Thyroid gland (tissue), 4 donors: ENCODE measurements at regions not wholly inside any gene's neighbourhood (a gene's known extent, or its start where the extent isn't known, plus 50 kb on each side); places are given as distances from the start of the nearest gene placed in this dataset.
"Not testable (repeated sequence)": the region's sequence is repeated elsewhere in the genome, so short reads cannot be mapped to it uniquely, and the experiment has no call there.

Source experiments
- DNase-seq, 2 donors: peaks; one replicate each; pipeline ENCODE4 v3.0.0-alpha.2; 2019
- H3K27ac ChIP-seq, 3 donors: fragments of 200-600 bp; sonication (generic); 1 replicate in 2 of 3; 2 replicates in 1 of 3; pipeline ENCODE4 v1.5.1; 2016 to 2019; ENCODE audit warnings: mild to moderate bottlenecking in 1 of 3, moderate library complexity in 1 of 3
- H3K27me3 ChIP-seq: fragments of 200-600 bp; sonication (generic); one replicate; pipeline ENCODE4 v1.5.1; 2019
- H3K36me3 ChIP-seq, 2 donors: fragments of 200-600 bp; sonication (generic); one replicate each; pipeline ENCODE4 v1.5.1; 2016 to 2019
- H3K4me1 ChIP-seq, 2 donors: fragments of 200-600 bp; sonication (generic); one replicate each; pipeline ENCODE4 v1.5.1; 2017 to 2019
- H3K4me3 ChIP-seq, 3 donors: fragments of 200-600 bp; sonication (generic); replicated peaks in 1 of 3; 1 replicate in 2 of 3; 2 replicates in 1 of 3; pipeline ENCODE4 v1.5.1; 2016; ENCODE audit warnings: mild to moderate bottlenecking in 1 of 3
- H3K9me3 ChIP-seq: fragments of 200-600 bp; sonication (generic); one replicate; pipeline ENCODE4 v1.5.1; 2017
- POLR2A ChIP-seq, 2 donors: fragments of 450-650 bp; IDR thresholded peaks; one replicate each; pipeline ENCODE4 v1.6.1; 2017; ENCODE audit warnings: antibody characterized with exemption in 2 of 2, mild to moderate bottlenecking in 2 of 2, moderate library complexity in 1 of 2
- WGBS, 2 donors: methylation state at CpG; one replicate each; pipeline ENCODE4 v1.1.5; 2017; 5-methylcytosine and 5-hydroxymethylcytosine counted together
- intact Hi-C: fragments of 100-400 bp; cut with DNase I; formaldehyde crosslinking; loops from one replicate; pipeline ENCODE4 v1.15.1; 2023
- TF ChIP-seq, protein P1 (sequence below), 6 experiments: fragments of 200-600 bp in 3 of 6; fragments of 450-650 bp in 3 of 6; sonication (generic) in 3 of 6; IDR thresholded peaks; one replicate each; pipeline ENCODE4 v1.5.1; 2016 to 2019; ENCODE audit warnings: antibody characterized with exemption in 6 of 6, mild to moderate bottlenecking in 2 of 6, inconsistent platforms in 1 of 6, moderate library complexity in 1 of 6

DNA sequence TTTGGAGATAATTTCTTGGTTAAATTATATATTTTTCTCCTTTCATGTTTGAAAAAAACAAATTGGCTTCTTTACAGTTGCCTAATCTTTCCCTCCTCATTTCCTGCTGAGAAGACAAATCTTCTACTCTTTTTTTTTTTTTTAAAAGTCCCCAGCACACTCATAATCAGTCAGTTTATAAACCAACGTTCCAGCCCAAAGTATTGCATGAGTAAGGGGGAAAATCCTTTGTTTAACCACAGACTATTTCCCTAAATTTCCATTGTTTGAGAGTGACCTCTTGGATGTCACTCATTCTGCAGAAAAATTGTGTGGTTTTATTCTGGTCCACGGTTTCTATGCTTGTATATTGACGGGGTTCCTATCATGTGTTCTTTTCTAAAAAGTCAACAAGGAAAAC lies 55.1 kb upstream of the TLR4 start:
- WGBS, 2 donors = 58 to 62% methylated on average over 3 of the region's 3 CpGs
- Histone ChIP-seq H3K4me1 (peaks cover 4% of the 10 kb centered on the region in 2 donors), H3K27me3 (no peaks in the 10 kb centered on the region), H3K36me3 (no peaks in the 10 kb centered on the region), H3K27ac (no peak overlapping the region), H3K4me3 (no peak overlapping the region), H3K9me3 (no peaks in the 10 kb centered on the region)
- no peak for TF ChIP-seq POLR2A (IDR thresholded peaks at IDR 0.05)
- TF ChIP-seq, protein P1, sequence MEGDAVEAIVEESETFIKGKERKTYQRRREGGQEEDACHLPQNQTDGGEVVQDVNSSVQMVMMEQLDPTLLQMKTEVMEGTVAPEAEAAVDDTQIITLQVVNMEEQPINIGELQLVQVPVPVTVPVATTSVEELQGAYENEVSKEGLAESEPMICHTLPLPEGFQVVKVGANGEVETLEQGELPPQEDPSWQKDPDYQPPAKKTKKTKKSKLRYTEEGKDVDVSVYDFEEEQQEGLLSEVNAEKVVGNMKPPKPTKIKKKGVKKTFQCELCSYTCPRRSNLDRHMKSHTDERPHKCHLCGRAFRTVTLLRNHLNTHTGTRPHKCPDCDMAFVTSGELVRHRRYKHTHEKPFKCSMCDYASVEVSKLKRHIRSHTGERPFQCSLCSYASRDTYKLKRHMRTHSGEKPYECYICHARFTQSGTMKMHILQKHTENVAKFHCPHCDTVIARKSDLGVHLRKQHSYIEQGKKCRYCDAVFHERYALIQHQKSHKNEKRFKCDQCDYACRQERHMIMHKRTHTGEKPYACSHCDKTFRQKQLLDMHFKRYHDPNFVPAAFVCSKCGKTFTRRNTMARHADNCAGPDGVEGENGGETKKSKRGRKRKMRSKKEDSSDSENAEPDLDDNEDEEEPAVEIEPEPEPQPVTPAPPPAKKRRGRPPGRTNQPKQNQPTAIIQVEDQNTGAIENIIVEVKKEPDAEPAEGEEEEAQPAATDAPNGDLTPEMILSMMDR (IDR thresholded peaks at IDR 0.05) = no peak
- DNase-seq = no peak
- intact Hi-C loops = no loop called here

DNA sequence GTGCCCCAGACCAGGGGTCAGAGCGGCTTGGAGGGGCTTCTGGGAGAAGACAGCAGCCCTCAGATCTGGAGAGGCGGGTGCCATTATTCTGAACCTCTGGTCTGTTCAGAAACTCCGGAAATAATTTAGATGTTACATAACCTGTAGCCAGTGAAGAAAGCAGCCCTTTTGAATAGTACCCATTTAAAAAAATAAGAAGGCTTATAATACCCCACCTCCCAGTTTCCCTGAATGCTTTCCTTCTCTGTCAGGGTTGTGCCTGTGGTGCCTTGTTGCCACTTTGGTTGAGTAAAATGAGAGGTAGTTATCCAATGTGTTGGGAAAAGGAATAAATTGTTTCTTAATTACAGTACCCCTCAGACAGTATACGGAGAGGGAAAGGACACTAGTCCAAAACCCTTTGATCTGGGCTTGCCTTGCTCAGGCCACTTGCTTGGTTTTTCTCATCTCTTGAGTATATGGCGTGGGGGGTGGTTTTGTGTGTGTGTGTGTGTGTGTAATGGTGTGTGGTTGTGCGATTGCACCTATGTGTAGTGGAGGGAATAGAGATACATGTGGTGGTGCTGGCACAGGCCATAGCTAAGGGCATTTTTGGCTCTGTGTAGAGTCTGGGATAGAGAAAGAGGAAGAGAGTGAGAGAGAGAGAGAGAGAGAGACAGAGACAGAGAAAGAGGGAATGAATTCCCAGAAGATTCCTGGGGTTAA lies 59.1 kb upstream of the TLR4 start:
- peaks cover 4% of the 10 kb centered on the region in 2 donors for H3K4me1 ChIP-seq
- H3K27ac ChIP-seq = peak overlapping the region in 1 of 3 donors; percentile 38
- 41 to 42% methylated on average over 6 of the region's 6 CpGs for WGBS, 2 donors
- TF ChIP-seq, protein P1 (IDR thresholded peaks at IDR 0.05) = no peak
- TF ChIP-seq POLR2A (IDR thresholded peaks at IDR 0.05) = no peak
- H3K27me3 ChIP-seq = no peaks in the 10 kb centered on the region
- DNase-seq = no peak
- no peak overlapping the region for H3K4me3 ChIP-seq
- no peaks in the 10 kb centered on the region for H3K36me3 ChIP-seq
- no peaks in the 10 kb centered on the region for H3K9me3 ChIP-seq
- intact Hi-C loops = no loop called here

DNA sequence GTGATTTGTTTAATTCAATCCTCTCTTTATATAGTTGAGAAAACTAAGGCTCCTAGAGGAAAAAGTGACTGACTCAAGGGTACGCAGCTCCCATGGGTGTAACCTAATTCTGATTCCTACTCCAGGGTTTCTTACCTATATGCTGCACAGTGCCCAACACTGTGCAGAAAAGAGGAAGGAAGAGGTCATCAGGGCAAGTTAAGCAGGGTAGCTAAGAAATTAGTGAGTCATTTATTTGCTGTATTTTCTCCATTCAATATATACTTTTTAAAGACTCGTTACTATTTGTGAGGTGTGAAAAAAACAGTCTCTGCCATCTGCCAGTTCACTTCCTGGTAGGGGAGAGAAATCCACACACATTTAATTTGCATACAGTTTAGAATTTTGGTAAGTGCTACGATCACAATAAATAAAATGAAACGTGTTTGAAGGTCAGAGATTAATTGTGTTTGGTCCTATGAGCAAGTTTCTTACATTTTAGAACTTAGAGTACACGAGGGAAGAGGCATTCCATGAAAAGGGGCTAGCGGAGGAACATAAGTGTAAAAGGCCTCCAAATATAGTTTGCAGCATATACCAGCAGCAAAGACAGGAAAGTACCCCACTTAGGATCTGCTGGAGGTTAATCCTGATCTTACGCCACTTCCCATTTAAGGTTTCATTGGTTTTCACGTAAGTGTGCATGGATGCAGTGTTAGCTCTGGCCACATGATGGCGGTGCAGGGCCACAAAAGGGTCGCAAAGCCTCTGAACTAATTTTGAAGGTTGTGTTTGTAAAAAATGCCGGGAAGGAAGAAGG lies 59.9 kb upstream of the TLR4 start:
- TF ChIP-seq, protein P1 (IDR thresholded peaks at IDR 0.05) = peak; percentile 69 to 97 (median 82)
- no peak for TF ChIP-seq POLR2A (IDR thresholded peaks at IDR 0.05)
- Histone ChIP-seq H3K4me1 (peaks cover 4% of the 10 kb centered on the region in 2 donors), H3K4me3 (no peak overlapping the region), H3K27ac (peak overlapping the region in 1 of 3 donors; percentile 38), H3K9me3 (no peaks in the 10 kb centered on the region), H3K27me3 (no peaks in the 10 kb centered on the region), H3K36me3 (no peaks in the 10 kb centered on the region)
- intact Hi-C loops = no loop called here
- DNase-seq = peak; percentile 60 to 66
- 20 to 24% methylated on average over 11 of the region's 11 CpGs for WGBS, 2 donors

DNA sequence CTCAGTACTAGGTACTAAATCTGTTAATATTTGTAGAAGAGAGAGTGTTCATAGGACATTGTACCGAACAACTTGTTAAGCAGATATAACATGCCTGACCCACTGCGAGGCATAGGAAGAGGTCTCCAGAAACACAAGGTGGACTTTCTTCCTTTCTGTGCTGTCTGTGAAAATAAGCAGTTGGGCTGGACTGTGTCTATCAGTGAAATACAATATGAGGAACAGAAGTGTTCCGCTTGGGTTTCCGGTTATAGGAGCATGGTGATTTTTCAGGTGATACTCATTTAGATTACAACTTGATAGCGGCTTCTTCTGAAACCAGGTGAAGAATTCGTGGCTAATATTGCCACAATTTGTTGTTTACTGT lies 60.9 kb upstream of the TLR4 start:
- no peaks in the 10 kb centered on the region for H3K36me3 ChIP-seq
- no peaks in the 10 kb centered on the region for H3K9me3 ChIP-seq
- TF ChIP-seq, protein P1 (IDR thresholded peaks at IDR 0.05) = no peak
- TF ChIP-seq POLR2A (IDR thresholded peaks at IDR 0.05) = no peak
- no peak overlapping the region for H3K4me3 ChIP-seq
- intact Hi-C loops = no loop called here
- WGBS, 2 donors = 43 to 53% methylated on average over 6 of the region's 6 CpGs
- H3K27ac ChIP-seq = no peak overlapping the region
- no peak for DNase-seq
- peaks cover 4% of the 10 kb centered on the region in 2 donors for H3K4me1 ChIP-seq
- H3K27me3 ChIP-seq = no peaks in the 10 kb centered on the region

DNA sequence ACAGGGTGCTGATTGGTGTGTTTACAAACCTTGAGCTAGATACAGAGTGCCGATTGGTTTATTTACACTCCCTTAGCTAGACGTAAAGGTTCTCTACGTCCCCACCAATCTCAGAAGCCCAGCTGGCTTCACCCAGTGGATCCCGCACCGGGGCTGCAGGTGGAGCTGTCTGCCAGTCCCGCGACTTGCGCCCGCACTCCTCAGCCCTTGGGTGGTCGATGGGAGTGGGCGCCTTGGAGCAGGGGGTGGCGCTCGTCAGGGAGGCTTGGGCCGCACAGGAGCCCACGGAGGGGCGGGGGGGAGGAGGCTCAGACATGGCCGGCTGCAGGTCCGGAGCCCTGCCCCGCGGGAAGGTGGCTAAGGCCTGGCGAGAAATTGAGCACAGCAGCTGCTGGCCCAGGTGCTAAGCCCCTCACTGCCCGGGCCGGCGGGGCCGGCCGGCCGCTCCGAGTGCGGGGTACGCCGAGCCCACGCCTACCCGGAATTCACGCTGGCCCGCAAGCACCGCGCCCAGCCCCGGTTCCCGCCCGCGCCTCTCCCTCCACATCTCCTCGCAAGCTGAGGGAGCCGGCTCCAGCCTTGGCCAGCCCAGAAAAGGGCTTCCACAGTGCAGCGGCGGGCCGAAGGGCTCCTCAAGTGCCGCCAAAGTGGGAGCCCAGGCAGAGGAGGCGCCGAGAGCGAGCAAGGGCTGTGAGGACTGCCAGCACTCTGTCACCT lies 61.5 kb upstream of the TLR4 start:
- H3K27ac ChIP-seq, H3K36me3 ChIP-seq, H3K9me3 ChIP-seq, DNase-seq, H3K4me1 ChIP-seq, intact Hi-C loops, H3K27me3 ChIP-seq, H3K4me3 ChIP-seq: not testable (repeated sequence)
- WGBS, 2 donors = 36 to 38% methylated on average over 27 to 35 of the region's 50 CpGs
